ENCODE measurements at regions not wholly inside any gene's neighbourhood (a gene's known extent, or its start where the extent isn't known, plus 50 kb on each side); places are given as distances from the start of the nearest gene placed in this dataset.

- TF ChIP-seq YY1 (IDR thresholded peaks at IDR 0.05; ENCODE audit: low read depth) (no peak), FOXM1 (IDR thresholded peaks at IDR 0.05; ENCODE audit: borderline replicate concordance, low read depth) (no peak), TEAD4 (IDR thresholded peaks at IDR 0.05) (no peak), ZBTB7A (IDR thresholded peaks at IDR 0.05; ENCODE audit: low read depth) (no peak), MAX (IDR thresholded peaks at IDR 0.05) (no peak), CEBPB (IDR thresholded peaks at IDR 0.05) (no peak), TCF12 (IDR thresholded peaks at IDR 0.05; ENCODE audit: low read depth) (no peak), NFIC (IDR thresholded peaks at IDR 0.05) (no peak), REST (IDR thresholded peaks at IDR 0.05; ENCODE audit: low read depth) (no peak), RAD21 (IDR thresholded peaks at IDR 0.05; ENCODE audit: low read depth) (no peak), USF1 (IDR thresholded peaks at IDR 0.05) (no peak), EP300 (IDR thresholded peaks at IDR 0.05; ENCODE audit: borderline replicate concordance) (no peak)
Observed at GRCh38 chr17:72056155-72056554, 64.7 kb upstream of the SOX9 start.

- TF ChIP-seq USF1 (IDR thresholded peaks at IDR 0.05) (no peak), RAD21 (IDR thresholded peaks at IDR 0.05; ENCODE audit: low read depth) (peak; percentile 19; the same call in 1 of the 2 replicates)
Observed at GRCh38 chr17:72056727-72057290, 64.0 kb upstream of the SOX9 start.

GRCh38 chr17:72060084-72060483, 60.7 kb upstream of the SOX9 start:
- TF ChIP-seq EP300 (IDR thresholded peaks at IDR 0.05; ENCODE audit: borderline replicate concordance) (no peak), ZBTB7A (IDR thresholded peaks at IDR 0.05; ENCODE audit: low read depth) (no peak)

DNA sequence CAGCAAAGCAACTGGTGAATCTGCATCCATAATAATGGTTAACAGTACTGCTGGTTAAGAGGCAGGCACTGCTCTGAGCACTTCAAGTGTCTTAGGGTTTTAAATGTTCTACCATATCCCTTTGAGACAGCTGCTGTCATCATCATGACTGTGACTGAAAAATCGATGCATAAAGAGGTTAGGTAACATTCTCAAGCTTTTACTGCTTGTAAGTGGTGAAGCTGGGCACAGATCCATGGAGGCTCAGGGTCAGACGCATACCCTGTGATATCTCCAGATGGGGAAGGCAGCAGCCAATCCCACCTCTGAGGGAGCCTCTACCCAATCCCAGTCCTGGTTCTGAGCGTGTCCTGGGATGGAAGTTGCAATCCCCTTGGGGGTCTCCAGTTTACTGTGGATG, 57.6 kb upstream of the SOX9 start:
- TF ChIP-seq FOXM1 (IDR thresholded peaks at IDR 0.05; ENCODE audit: borderline replicate concordance, low read depth) (no peak), REST (IDR thresholded peaks at IDR 0.05; ENCODE audit: low read depth) (no peak), NFIC (IDR thresholded peaks at IDR 0.05) (no peak), CREB1 (IDR thresholded peaks at IDR 0.05; ENCODE audit: low read depth) (no peak), MAX (IDR thresholded peaks at IDR 0.05) (no peak), YY1 (IDR thresholded peaks at IDR 0.05; ENCODE audit: low read depth) (no peak), USF1 (IDR thresholded peaks at IDR 0.05) (no peak), RAD21 (IDR thresholded peaks at IDR 0.05; ENCODE audit: low read depth) (no peak), TEAD4 (IDR thresholded peaks at IDR 0.05) (no peak)

- TF ChIP-seq EGR1 (IDR thresholded peaks at IDR 0.05): no peak
- TF ChIP-seq USF1 (IDR thresholded peaks at IDR 0.05): no peak
- no peak for TF ChIP-seq EP300 (IDR thresholded peaks at IDR 0.05; ENCODE audit: borderline replicate concordance)
- TF ChIP-seq CREB1 (IDR thresholded peaks at IDR 0.05; ENCODE audit: low read depth): no peak
- TF ChIP-seq NFIC (IDR thresholded peaks at IDR 0.05): no peak
- no peak for TF ChIP-seq YY1 (IDR thresholded peaks at IDR 0.05; ENCODE audit: low read depth)
- no peak for TF ChIP-seq CEBPB (IDR thresholded peaks at IDR 0.05)
- TF ChIP-seq ZBTB7A (IDR thresholded peaks at IDR 0.05; ENCODE audit: low read depth): no peak
- no peak for TF ChIP-seq RAD21 (IDR thresholded peaks at IDR 0.05; ENCODE audit: low read depth)
- TF ChIP-seq TAF1 (IDR thresholded peaks at IDR 0.05; ENCODE audit: low read depth): no peak
- TF ChIP-seq REST (IDR thresholded peaks at IDR 0.05; ENCODE audit: low read depth): no peak
- TF ChIP-seq TCF12 (IDR thresholded peaks at IDR 0.05; ENCODE audit: low read depth): no peak
- no peak for TF ChIP-seq TEAD4 (IDR thresholded peaks at IDR 0.05)
- no peak for TF ChIP-seq FOXM1 (IDR thresholded peaks at IDR 0.05; ENCODE audit: borderline replicate concordance, low read depth)
- TF ChIP-seq MAX (IDR thresholded peaks at IDR 0.05): no peak
Observed at GRCh38 chr17:72063756-72064450, 56.9 kb upstream of the SOX9 start.
